Stromal cell of bone marrow (primary cell): ENCODE measurements at regions not wholly inside any gene's neighbourhood (a gene's known extent, or its start where the extent isn't known, plus 50 kb on each side); places are given as distances from the start of the nearest gene placed in this dataset.
"Not testable (repeated sequence)": the region's sequence is repeated elsewhere in the genome, so short reads cannot be mapped to it uniquely, and the experiment has no call there.

Experiments used
- DNase-seq: peaks from one replicate; pipeline ENCODE4 v3.0.0-alpha.2; 2012; ENCODE audit warnings: low read depth

- no peak for DNase-seq
Measured at GRCh38 chr2:215794829-215795546, 218.4 kb downstream of the MREG start.

GRCh38 chr2:215793747-215794595, 219.4 kb downstream of the MREG start:
- DNase-seq, result peak; percentile 97

- DNase-seq, result no peak
Measured at GRCh38 chr2:215791481-215791937, 221.8 kb downstream of the MREG start.

GRCh38 chr2:215790523-215791421, 222.6 kb downstream of the MREG start:
- no peak for DNase-seq

GRCh38 chr2:215787565-215788178, 225.7 kb downstream of the MREG start:
- DNase-seq, result no peak

- no peak for DNase-seq
Measured at GRCh38 chr2:215787025-215787424, 226.3 kb downstream of the MREG start.

GRCh38 chr2:215784371-215784783, 229.0 kb downstream of the MREG start:
- peak; percentile 65 for DNase-seq

- DNase-seq, result not testable (repeated sequence)
Measured at GRCh38 chr2:215783640-215784039, 229.7 kb downstream of the MREG start.

- no peak for DNase-seq
Measured at GRCh38 chr2:215782965-215783364, 230.4 kb downstream of the MREG start.

- no peak for DNase-seq
Measured at GRCh38 chr2:215782295-215782694, 231.1 kb downstream of the MREG start.

- no peak for DNase-seq
Measured at GRCh38 chr2:215780907-215781685, 232.3 kb downstream of the MREG start.

GRCh38 chr2:215780313-215780712, 233.0 kb downstream of the MREG start:
- DNase-seq, result no peak

GRCh38 chr2:215779912-215780311, 233.4 kb downstream of the MREG start:
- no peak for DNase-seq

GRCh38 chr2:215777465-215778044, 235.8 kb downstream of the MREG start:
- DNase-seq, result no peak

- DNase-seq, result no peak
Measured at GRCh38 chr2:215775106-215775505, 238.2 kb downstream of the MREG start.

- peak; percentile 99 for DNase-seq
Measured at GRCh38 chr2:215773728-215774127, 239.6 kb downstream of the MREG start.

- DNase-seq, result no peak
Measured at GRCh38 chr2:215772634-215773563, 240.5 kb downstream of the MREG start.

- DNase-seq, result no peak
Measured at GRCh38 chr2:215772003-215772402, 241.3 kb downstream of the MREG start.

GRCh38 chr2:215771241-215771640, 242.1 kb downstream of the MREG start:
- no peak for DNase-seq
